Putamen (tissue), 1 donor: ENCODE measurements at regions not wholly inside any gene's neighbourhood (a gene's known extent, or its start where the extent isn't known, plus 50 kb on each side); places are given as distances from the start of the nearest gene placed in this dataset.

Experiments used
- DNase-seq: peaks from one replicate; pipeline ENCODE4 v3.0.0-alpha.2; 2016; ENCODE audit warnings: low spot score

DNA sequence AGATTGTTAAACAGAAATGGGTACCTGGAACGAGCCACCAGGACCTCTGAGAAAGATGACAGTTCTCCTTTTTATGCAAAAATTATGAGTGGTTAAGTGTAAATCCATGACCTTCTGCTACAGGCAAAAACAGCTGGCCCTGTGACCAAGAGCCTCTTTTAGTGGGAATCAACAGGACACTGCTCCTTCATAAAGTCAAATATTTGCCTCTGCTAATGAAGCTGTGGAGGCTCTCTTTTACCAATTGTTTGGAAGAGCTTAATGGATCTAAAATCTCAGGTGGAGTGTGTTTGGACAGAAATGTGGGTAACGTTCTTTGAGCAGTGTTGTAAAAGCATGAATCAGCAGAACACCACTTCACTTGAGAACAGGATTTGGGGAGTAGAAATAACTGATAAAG, 117.5 kb upstream of the PCSK2 start:
- DNase-seq: no peak

DNA sequence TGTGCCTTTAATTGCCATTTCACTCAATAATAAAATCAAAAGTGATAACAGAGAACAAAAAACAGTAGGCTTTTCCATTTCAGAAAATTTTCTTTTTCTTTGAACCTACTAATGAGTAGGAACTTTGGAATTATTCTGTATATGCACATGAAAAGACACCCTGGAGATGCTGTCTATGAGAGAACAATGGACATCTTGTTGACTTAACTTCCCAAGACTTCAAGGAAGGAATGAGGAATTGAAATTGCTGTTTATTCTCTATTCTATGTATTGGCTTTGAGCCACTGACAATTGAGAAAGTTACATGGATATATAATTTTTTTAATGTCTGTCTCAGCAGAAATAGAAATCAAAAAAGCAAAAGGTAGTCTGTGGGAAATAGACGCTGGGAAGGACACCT, 98.6 kb upstream of the PCSK2 start:
- DNase-seq: no peak

DNA sequence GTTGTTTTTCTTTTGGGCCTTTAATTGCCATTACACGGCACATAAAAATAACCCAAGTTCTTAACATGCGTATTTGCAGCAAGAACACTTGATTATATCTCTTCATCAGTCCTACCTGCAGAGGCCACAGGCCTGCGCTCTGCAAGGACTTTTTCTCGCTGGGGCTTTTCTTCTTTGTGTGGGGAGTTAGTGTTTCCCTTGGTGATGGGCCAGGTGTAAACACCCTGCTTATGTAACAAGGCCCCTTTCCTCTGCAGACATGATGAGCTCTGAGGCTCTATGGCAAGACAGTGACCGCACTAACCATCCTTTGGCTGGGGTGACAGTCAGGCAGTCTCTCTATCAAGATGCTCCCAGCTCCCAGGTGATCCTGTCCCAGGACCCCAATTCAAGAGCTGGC, 97.8 kb upstream of the PCSK2 start:
- no peak for DNase-seq

DNA sequence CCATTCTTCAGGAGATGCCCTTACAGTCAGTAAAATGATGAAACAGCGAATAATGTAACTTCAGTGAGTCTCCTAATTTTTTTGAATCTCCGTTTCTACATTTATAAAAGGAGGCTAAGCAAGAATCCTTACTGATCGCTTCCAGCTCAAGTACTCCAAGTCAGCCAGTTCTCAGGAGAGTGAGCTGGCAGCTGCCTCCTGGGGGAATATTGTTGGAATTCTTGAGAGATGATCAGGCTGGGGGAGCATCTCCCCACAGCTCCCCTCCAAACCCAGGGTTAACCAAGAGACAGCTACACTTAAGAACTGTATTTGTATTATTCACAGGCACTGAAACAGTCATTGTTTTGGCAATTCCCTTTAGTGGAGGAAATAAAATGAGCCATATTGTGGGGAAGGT, 89.1 kb upstream of the PCSK2 start:
- DNase-seq: no peak

DNA sequence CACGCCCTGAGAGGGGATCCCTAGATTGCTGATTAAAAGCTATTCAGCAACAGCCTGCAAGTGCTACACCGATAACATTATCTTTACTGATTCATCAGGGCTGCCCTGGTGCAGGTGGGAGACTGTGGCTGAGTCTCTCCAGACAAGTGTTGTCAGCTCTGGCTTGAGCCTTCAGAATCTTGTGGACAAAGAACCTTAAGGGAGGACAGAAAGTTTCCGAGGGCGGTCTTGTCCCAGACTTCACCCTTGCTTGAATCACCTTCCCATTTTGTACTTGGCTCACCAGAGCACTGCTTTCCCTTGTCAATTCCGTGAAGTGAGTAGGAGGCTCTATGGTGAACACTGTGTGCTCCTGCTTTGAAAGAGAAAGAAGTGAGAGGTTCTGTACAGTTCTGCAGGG, 88.6 kb upstream of the PCSK2 start:
- DNase-seq: peak; percentile 71

DNA sequence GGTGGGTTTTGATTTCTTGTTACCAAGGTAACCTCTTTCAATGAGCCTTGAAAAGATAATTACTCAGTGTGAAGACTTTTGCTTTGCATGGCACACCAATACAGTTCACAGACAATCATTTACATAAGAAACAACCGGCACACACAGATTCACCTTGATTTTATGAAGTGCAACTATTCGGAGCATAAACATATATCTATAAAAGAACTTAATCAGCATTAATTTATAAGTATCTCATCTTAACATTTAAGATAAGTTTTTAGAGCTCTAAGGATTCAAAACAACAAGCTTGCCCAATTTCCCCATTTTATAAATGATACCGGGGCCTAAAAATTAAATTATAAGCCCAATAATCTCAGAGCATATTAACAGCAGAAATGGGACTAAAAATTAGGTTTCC, 85.9 kb upstream of the PCSK2 start:
- peak; percentile 24 for DNase-seq

DNA sequence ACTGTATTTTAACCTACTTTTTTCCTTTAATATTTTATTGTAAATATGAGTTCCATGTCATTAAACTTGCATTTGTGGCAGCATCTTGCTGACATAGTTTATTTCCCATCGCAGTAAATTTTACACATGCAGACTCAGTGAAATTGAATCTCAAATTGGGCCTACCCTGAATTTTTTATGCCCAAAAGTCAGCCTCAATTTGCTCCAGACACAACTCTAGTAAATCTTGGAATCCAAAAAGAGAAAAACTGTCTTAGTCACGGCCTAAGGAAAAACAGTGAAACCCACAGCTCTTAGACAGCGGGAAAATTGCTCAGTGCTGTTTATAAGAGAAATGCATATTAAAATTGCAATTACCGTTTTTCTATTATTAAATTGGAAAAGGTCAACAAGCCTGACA, 85.3 kb upstream of the PCSK2 start:
- DNase-seq: no peak

DNA sequence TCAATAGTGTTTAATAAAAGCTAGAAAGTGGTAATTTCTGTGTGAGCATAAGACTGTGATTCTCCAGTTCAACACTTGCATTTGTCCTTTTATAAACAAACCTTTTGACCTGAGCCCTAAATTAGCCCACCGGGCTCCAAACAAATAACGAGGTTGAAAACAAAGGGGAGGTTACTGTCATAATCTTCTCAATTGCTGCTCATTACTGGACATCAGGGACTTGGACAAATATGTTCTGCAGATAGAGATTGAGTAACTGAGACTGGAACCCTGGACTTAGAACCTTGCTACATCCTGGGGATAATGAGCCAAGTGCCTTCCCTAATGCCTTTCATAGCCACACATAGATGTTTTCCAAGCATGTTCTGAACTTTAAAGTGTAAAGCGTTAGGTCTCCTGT, 84.2 kb upstream of the PCSK2 start:
- DNase-seq: no peak

DNA sequence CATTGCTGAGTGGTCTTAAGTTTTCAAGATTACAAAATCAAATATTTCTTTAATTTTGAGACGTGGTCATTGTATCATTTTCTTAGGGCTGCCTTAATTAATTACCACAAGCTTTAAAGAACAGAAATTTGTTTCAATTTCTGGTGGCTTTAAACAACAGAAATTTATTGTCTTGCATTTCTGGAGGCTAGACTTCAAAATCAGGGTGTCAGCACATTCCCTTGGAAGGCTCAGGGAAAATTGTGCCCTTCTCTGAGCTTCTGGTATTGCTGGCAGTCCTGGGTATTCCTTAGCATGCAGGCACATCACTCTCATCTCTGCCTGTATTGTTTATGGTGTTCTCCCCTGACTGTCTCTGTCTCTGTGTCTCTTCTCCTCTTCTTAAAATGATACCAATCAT, 76.0 kb upstream of the PCSK2 start:
- no peak for DNase-seq

DNA sequence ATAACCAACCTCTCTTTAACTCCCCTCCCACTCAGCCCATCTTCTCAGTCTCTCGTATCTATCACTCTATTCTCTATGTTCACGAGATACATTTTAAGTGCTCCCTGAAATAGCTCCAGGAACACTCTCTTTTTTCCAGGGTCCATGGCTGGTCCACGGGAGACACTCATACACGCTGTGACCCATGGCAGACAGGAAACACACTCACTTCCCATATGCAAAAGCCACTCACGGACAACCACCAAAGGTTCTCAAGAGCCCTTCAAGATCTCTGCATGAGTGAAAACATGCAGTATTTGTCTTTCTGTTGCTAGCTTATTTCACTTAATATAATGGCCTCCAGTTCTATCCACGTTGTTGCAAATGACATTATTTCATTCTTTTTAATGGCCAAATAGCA, 71.4 kb upstream of the PCSK2 start:
- DNase-seq: no peak

DNA sequence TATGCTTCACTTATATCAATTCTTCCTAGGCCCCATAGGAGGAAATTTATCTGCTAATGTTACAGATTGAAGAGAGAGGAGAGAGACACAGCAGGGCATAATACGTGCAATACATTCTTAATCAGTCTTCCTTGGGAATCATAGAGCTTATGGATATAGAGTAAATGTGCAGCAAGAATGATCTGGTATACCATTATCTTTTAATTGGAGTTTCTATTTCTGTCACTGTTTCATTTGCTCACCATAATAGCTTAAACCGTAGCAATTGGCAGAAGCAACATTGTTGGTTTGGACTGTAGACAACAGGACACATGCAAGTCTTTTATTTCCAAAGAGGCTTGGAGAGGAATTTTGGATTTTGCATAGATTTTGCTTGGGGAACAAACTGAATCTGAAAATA, 68.1 kb upstream of the PCSK2 start:
- DNase-seq: no peak

DNA sequence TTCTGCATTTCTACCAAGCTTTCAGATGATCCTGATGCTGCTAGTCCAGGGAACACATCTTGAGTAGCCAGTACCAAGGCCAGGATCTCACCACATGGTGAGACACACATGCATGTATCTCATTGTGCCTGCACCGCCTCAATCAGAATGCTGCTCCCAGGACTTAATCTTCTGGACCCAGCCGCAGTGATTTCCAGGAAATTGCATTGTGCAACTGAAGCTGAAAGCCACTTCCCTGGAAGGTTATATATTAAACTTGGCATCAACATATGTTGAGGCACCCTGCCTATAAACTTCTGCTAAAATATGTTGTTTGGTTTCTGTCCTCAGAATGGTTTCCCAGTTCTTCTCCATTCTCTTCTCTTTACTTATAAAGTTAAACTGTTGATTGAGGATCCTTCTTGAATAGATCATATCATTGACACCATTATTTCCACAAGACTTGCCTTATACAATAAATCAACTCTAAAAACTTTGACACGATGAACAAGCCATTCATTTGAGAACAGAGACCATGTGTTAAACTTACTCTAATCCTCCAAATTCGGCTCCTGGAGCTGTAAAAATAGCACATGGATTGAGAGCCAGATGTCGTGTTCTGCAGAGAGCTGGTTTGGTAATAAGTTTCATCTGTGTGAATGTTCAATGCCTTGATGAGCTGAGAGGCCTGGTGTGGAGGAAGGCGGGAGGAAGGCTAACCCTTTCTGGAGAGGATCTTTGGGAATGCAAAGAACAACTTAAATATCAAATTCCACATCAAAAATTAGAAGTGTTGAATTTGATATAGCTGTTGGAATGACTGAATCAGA, 65.0 kb upstream of the PCSK2 start:
- no peak for DNase-seq

DNA sequence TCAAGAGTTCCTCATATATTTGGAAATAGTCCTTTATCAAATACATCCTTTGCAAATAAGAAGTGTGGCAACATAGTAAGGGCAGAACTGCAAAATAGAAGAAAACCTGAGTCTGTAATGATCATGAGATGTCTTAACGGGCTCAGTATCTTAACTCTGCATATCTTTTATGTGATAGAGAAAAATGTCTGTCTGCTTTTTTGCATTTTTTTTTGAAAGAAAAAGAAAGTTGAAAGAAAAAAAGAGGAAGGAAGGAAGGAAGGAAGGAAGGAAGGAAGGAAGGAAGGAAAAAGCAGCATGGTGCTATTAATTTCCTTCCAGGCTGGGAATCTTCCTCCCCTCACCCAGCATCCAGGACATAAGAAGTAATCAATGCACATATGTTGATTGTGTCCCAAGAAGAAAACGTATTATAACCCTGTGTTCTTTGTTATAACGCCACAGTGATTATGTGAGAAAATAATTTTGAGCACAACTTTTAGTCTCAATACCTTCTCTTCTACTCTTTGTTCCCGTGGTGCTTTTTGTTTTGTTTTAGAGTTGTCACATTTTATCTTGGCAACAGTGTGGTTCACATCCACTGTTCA, 58.7 kb upstream of the PCSK2 start:
- no peak for DNase-seq

DNA sequence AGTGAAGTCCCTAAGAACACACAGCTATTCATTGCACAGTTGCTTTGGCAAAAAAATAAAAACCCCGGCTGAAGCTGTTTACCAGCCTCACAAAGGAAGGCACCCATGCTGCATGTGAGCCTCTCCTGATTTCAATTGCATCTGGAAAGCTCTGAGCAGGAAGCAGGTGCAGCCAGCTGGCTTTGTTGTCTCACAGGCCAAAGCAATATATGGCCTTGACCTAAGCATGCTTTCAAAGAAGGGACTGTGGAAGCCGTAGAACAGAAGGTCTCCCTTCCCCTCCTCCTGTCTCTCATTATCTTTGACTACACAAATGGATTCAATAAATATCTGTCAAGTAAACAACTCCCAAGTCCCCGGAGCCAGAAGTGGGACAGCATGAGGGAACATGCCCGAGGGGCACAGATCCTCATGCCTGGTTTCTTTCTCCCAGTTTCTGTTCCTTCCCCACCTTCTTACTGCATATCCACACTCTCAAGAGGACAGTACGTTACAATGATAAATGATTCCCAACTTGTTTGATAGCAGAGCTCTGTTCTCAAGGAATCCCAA, 57.2 kb upstream of the PCSK2 start:
- DNase-seq: no peak

DNA sequence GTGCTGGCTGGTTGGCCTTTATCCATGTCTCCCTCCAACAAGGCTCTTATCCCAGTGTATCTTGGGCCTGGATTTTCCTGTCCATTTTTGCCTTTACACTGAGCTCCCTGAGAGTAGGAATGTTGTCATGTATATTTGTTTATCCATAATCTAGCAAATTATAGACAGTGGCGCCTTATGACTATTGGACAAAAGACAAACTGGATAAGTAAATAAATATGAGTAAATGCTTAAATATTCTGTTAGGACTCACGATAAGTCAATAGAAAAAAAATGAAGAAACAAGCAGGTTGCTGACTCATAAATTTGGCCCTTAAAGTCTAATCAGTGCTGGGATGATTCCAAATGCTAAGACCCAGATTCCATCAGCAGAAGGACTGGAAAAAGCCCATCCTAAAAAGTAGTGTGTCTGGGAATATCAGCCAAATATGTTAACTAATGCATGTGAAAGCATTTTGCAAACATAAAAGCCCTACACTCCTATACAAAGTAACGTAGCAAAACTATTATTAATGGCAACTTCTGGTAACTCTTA, 55.0 kb upstream of the PCSK2 start:
- no peak for DNase-seq

DNA sequence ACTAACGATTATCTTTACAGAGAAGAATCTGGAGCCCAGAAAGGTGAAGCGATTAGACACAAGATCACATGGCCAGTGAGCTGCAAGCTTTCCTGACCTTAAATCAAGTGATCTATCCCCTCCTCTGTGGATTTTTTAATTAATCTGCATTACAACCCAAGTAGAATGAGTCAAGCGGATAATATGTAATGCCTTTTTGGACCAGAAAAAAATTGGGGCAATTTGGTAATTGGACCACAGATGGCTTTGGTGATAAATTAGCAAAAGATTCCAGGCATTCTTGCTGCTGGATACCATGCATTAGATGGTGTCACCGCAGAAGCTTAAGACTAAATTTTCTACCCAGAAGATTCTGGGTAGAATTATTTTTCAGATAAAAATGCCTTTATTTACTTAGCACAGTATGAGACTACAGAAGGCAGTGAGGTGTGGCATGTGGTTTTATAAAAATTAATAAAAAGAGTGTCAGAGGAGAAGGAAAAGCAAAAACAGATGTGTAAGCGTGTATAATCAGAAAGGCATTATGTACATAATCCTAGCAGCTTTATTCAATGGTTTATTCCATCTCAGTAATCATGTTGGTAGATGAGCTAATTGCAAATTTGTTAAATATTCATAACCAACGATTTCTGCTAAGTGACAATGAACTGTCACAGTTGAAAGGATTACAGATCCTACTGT, 53.9 kb upstream of the PCSK2 start:
- no peak for DNase-seq
